BLaER1 (cell line): ENCODE measurements at regions not wholly inside any gene's neighbourhood (a gene's known extent, or its start where the extent isn't known, plus 50 kb on each side); places are given as distances from the start of the nearest gene placed in this dataset.
A peak's percentile ranks its signal among the peaks of the same experiment; 100 is the strongest.

ENCODE experiments used
- H3K27ac ChIP-seq: shearing (Covaris generic); formaldehyde crosslinking; 2 replicates; pipeline ENCODE4 v1.8.1; 2022
- H3K27me3 ChIP-seq: shearing (Covaris generic); formaldehyde crosslinking; 2 replicates; pipeline ENCODE4 v1.8.1; 2022
- H3K36me3 ChIP-seq: shearing (Covaris generic); formaldehyde crosslinking; 2 replicates; pipeline ENCODE4 v1.8.1; 2022
- H3K4me1 ChIP-seq: shearing (Covaris generic); formaldehyde crosslinking; 2 replicates; pipeline ENCODE4 v1.8.1; 2022
- H3K4me2 ChIP-seq: shearing (Covaris generic); formaldehyde crosslinking; 2 replicates; pipeline ENCODE4 v1.8.1; 2022
- H3K4me3 ChIP-seq: shearing (Covaris generic); formaldehyde crosslinking; 2 replicates; pipeline ENCODE4 v1.8.1; 2022
- H3K9ac ChIP-seq: shearing (Covaris generic); formaldehyde crosslinking; 2 replicates; pipeline ENCODE4 v1.8.1; 2022
- H3K9me3 ChIP-seq: shearing (Covaris generic); formaldehyde crosslinking; 2 replicates; pipeline ENCODE4 v1.8.1; 2022
- H4K20me1 ChIP-seq: shearing (Covaris generic); formaldehyde crosslinking; 2 replicates; pipeline ENCODE4 v1.8.1; 2022
- Cebpa-rat ChIP-seq: shearing (Covaris generic); IDR thresholded peaks from 2 replicates; pipeline ENCODE4 v1.8.1; 2022

DNA sequence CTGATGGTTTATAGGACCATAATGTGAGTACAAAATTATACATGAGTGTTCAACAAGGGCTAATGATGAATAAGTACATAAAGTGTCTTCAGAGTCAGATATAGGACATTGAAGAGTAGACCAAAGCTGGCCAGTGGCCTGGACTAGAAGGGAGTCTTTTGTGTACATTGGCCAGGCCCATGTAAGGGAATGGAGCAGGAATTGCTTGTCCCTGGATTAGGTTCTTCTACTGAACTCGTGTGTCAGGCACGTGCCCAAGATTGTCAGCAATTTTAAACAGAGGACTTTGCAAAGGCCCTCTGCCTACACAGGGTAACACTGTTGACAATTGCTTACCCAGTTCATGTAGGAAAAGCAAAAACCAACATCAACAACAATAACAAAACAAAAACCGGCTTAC is 196.0 kb upstream of the SEL1L start:
- Histone ChIP-seq H3K9ac (no peak overlapping the region), H3K9me3 (no peaks in the 10 kb centered on the region), H3K27me3 (no peaks in the 10 kb centered on the region), H3K4me2 (no peak overlapping the region), H3K27ac (no peak overlapping the region), H3K4me1 (no peaks in the 10 kb centered on the region), H3K36me3 (no peaks in the 10 kb centered on the region), H4K20me1 (no peaks in the 10 kb centered on the region), H3K4me3 (no peak overlapping the region)
- no peak for TF ChIP-seq Cebpa-rat

DNA sequence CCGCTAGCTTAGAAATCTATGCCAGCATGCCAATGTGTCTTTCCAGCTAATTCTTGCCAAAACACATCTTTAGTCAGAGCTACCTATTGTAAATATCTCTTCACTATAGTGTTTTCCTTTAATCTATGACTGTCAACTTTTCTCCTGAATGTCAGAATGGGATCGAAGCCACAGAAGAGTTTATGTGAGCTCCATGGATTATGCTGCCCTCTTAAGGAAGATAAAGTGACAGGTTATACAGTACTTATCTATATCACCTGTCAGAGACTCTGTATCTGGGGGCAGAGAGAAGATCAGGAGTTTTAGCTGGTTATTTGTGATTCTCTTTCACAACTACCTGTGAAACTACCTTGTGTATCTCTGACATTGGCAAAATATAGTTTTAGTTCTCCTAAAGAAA is 204.3 kb upstream of the SEL1L start:
- no peak for TF ChIP-seq Cebpa-rat

DNA sequence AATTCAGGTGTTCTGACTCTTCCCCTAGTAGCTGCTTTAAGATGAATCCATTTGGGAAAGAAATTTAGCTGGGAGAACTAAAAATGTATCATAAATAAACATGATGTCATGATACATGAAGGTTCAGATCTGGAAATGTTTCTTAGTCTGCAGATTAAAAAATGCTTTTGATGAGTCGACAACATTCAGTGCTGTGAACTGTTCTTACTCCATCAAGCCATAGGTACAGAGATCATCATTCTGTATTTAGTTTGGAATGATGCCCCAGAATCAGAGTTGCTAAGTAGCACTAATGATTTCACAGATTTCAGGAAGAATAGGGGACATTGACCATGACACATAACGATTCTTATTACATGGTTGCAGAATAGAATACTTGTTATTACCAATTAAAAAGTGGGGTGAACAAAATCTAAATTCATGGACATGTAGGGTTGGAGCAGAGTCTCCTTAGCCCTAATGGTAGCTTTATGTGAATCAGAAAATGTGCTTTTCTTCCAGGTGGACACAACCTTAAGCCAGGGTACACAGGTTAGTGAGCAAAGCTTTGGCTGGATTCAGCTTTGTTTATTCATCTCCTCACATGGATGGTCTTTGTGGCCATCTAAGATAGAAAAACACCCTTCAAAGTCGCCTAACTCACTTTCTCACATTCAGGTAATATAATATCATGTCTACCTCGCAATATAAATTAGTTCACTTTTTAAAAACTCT is 205.4 kb upstream of the SEL1L start:
- Histone ChIP-seq H3K9ac (no peak overlapping the region), H4K20me1 (no peaks in the 10 kb centered on the region), H3K4me3 (no peak overlapping the region), H3K27me3 (no peaks in the 10 kb centered on the region), H3K27ac (no peak overlapping the region), H3K36me3 (no peaks in the 10 kb centered on the region), H3K4me1 (no peaks in the 10 kb centered on the region), H3K4me2 (no peak overlapping the region), H3K9me3 (no peaks in the 10 kb centered on the region)
- TF ChIP-seq Cebpa-rat = no peak

More for the DNA sequence above, 204.3 kb upstream of the SEL1L start:
- Histone ChIP-seq H3K4me3 (no peak overlapping the region), H3K9me3 (no peaks in the 10 kb centered on the region), H3K9ac (no peak overlapping the region), H3K27me3 (no peaks in the 10 kb centered on the region), H3K4me1 (no peaks in the 10 kb centered on the region), H3K27ac (no peak overlapping the region), H3K4me2 (no peak overlapping the region), H4K20me1 (no peaks in the 10 kb centered on the region), H3K36me3 (no peaks in the 10 kb centered on the region)

GRCh38 chr14:81743605-81744004 is 210.0 kb upstream of the SEL1L start:
- Histone ChIP-seq H3K4me2 (no peak overlapping the region), H3K27me3 (no peaks in the 10 kb centered on the region), H3K4me1 (no peaks in the 10 kb centered on the region), H3K9me3 (no peaks in the 10 kb centered on the region), H3K27ac (no peak overlapping the region), H3K4me3 (no peak overlapping the region), H3K9ac (no peak overlapping the region), H4K20me1 (no peaks in the 10 kb centered on the region), H3K36me3 (no peaks in the 10 kb centered on the region)
- TF ChIP-seq Cebpa-rat = no peak

DNA sequence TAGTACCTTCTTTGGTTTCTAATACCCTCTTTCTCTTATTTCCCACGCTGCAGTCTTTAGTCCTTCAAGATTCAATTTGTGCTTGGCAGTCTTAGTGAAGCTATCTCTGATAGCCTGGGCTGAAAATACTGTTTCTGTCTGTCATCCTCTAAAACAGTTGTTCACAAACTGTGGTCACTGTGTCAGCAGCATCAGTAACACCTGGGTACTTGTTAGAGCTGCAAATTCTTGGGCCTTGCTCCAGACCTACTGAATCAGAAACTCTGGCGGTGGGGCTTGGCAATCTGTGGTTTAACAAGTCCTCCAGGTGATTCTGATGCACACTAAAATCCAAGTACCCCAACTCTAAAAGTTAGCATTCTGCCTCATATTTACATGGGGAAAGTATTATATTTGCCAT is 217.5 kb upstream of the SEL1L start:
- Histone ChIP-seq H3K4me2 (no peak overlapping the region), H3K4me1 (no peaks in the 10 kb centered on the region), H4K20me1 (no peaks in the 10 kb centered on the region), H3K27me3 (no peaks in the 10 kb centered on the region), H3K9me3 (no peaks in the 10 kb centered on the region), H3K27ac (no peak overlapping the region), H3K4me3 (no peak overlapping the region), H3K9ac (no peak overlapping the region), H3K36me3 (no peaks in the 10 kb centered on the region)
- no peak for TF ChIP-seq Cebpa-rat

GRCh38 chr14:81759541-81759940 is 225.9 kb upstream of the SEL1L start:
- Histone ChIP-seq H3K27me3 (no peaks in the 10 kb centered on the region), H3K9ac (no peak overlapping the region), H3K36me3 (no peaks in the 10 kb centered on the region), H3K4me1 (no peaks in the 10 kb centered on the region), H4K20me1 (no peaks in the 10 kb centered on the region), H3K27ac (no peak overlapping the region), H3K4me3 (no peak overlapping the region), H3K4me2 (no peak overlapping the region), H3K9me3 (no peaks in the 10 kb centered on the region)
- TF ChIP-seq Cebpa-rat = no peak

- no peaks in the 10 kb centered on the region for H3K9me3 ChIP-seq
- no peaks in the 10 kb centered on the region for H4K20me1 ChIP-seq
- H3K4me2 ChIP-seq = no peak overlapping the region
- H3K27ac ChIP-seq = no peak overlapping the region
- no peaks in the 10 kb centered on the region for H3K27me3 ChIP-seq
- no peak for TF ChIP-seq Cebpa-rat
- H3K4me1 ChIP-seq = peaks cover 11% of the 10 kb centered on the region; the same call in 1 of the 2 replicates
- H3K4me3 ChIP-seq = no peak overlapping the region
- no peak overlapping the region for H3K9ac ChIP-seq
- no peaks in the 10 kb centered on the region for H3K36me3 ChIP-seq
Measured at GRCh38 chr14:81765651-81766275, 232.1 kb upstream of the SEL1L start.

DNA sequence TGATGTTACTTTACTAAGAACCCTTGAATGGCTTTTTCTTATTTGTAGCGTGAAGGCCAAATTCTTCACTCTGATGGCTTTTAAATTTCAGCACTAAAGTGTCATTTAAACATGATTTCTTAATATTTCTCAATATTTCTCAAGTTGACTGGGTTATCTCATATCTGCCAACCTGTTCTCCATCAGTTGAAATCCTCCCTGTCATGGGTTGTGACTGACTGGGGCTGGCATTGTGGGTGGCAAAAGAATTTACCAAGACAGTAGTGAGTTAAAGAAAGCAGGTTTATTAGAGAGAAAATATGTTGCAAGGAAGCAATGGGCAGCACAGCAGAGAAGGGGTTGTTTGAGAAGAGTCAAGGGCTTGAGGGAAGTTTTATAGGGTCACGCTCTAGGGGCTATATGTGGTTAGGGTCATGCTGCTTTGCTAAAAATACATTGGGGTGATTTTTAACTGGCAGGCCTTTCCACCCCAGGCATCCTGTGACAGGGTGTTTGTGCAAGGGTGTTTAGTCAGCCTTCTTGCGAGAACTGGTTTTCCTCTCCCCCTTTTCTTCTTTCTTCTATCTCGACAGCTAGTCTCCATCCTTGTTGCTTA is 232.8 kb upstream of the SEL1L start:
- Histone ChIP-seq H3K4me3 (no peak overlapping the region), H3K4me1 (peaks cover 11% of the 10 kb centered on the region; the same call in 1 of the 2 replicates), H3K9ac (no peak overlapping the region), H4K20me1 (no peaks in the 10 kb centered on the region), H3K9me3 (no peaks in the 10 kb centered on the region), H3K4me2 (peak overlapping the region; percentile 4; the same call in 1 of the 2 replicates), H3K27ac (no peak overlapping the region), H3K36me3 (no peaks in the 10 kb centered on the region), H3K27me3 (no peaks in the 10 kb centered on the region)
- TF ChIP-seq Cebpa-rat = no peak

GRCh38 chr14:81767266-81767995 is 233.8 kb upstream of the SEL1L start:
- Histone ChIP-seq H3K27ac (no peak overlapping the region), H4K20me1 (no peaks in the 10 kb centered on the region), H3K4me3 (no peak overlapping the region), H3K27me3 (no peaks in the 10 kb centered on the region), H3K9me3 (no peaks in the 10 kb centered on the region), H3K4me1 (peaks cover 11% of the 10 kb centered on the region; the same call in 1 of the 2 replicates), H3K36me3 (no peaks in the 10 kb centered on the region), H3K9ac (no peak overlapping the region), H3K4me2 (no peak overlapping the region)
- TF ChIP-seq Cebpa-rat = no peak
